HEK293 (cell line): ENCODE measurements at regions not wholly inside any gene's neighbourhood (a gene's known extent, or its start where the extent isn't known, plus 50 kb on each side); places are given as distances from the start of the nearest gene placed in this dataset.

ENCODE experiments used
- CTCF ChIA-PET: fragments of 350-600 bp; formaldehyde crosslinking; extraction: SDS; loops from one replicate; lab custom pipeline; 2021; ENCODE audit warnings: antibody characterized with exemption; lab: Yijun Ruan, JAX
- POLR2A ChIA-PET: fragments of 300-600 bp; formaldehyde crosslinking; extraction: SDS; loops from one replicate; lab custom pipeline; 2020; ENCODE audit warnings: antibody characterized with exemption, inconsistent platforms; lab: Yijun Ruan, JAX
- H3K27ac ChIP-seq: fragments of 200-500 bp; sonication (Bioruptor generic); 2 replicates; pipeline ENCODE4 v1.5.1; 2014; ENCODE audit warnings: low read depth, low read length, control low read depth, inconsistent platforms; ENCODE audit errors: extremely low read depth
- H3K36me3 ChIP-seq, 2 experiments: fragments of 200-500 bp in 1 of 2; sonication (Bioruptor generic) in 1 of 2; 1 replicate in 1 of 2; 2 replicates in 1 of 2; pipeline ENCODE4 v1.5.1; 2014 to 2017; ENCODE audit warnings: inconsistent platforms in 2 of 2, low read length in 2 of 2; ENCODE audit not compliant: control insufficient read depth in 2 of 2, insufficient read depth in 1 of 2
- H3K4me1 ChIP-seq: fragments of 200-500 bp; sonication (Bioruptor generic); 2 replicates; pipeline ENCODE4 v1.5.1; 2014; ENCODE audit warnings: mild to moderate bottlenecking, low read length, inconsistent platforms; ENCODE audit not compliant: control insufficient read depth, insufficient read depth
- H3K4me3 ChIP-seq: 2 replicates; pipeline ENCODE4 v1.5.1; 2011; ENCODE audit warnings: low read depth, mild to moderate bottlenecking, control low read depth, low read length, moderate library complexity
- H3K9me3 ChIP-seq: fragments of 200-500 bp; sonication (Bioruptor generic); 2 replicates; pipeline ENCODE4 v1.5.1; 2014; ENCODE audit warnings: low read depth, low read length, inconsistent platforms; ENCODE audit not compliant: control insufficient read depth, insufficient read depth
- GLIS2 ChIP-seq: fragments of 450-650 bp; formaldehyde crosslinking; IDR thresholded peaks from 2 replicates; pipeline ENCODE4 v1.5.1; 2016; ENCODE audit warnings: missing biosample characterization, missing genetic modification characterization
- HOXD13 ChIP-seq: sonication (generic); formaldehyde crosslinking; IDR thresholded peaks from 2 replicates; pipeline ENCODE4 v1.8.0; 2022; ENCODE audit warnings: missing genetic modification reagents, borderline replicate concordance
- KLF1 ChIP-seq: fragments of 450-650 bp; formaldehyde crosslinking; IDR thresholded peaks from 2 replicates; pipeline ENCODE4 v1.5.1; 2016; ENCODE audit warnings: missing biosample characterization, missing genetic modification characterization
- KLF9 ChIP-seq: fragments of 450-650 bp; formaldehyde crosslinking; IDR thresholded peaks from 2 replicates; pipeline ENCODE4 v1.5.1; 2016; ENCODE audit warnings: missing biosample characterization, missing genetic modification characterization, low read depth
- REPIN1 ChIP-seq: fragments of 450-650 bp; formaldehyde crosslinking; IDR thresholded peaks from 2 replicates; pipeline ENCODE4 v1.5.1; 2017; ENCODE audit warnings: missing biosample characterization, missing genetic modification characterization, low read depth
- SALL2 ChIP-seq: fragments of 450-650 bp; formaldehyde crosslinking; IDR thresholded peaks from 2 replicates; pipeline ENCODE4 v1.5.0; 2017; ENCODE audit warnings: missing biosample characterization, mild to moderate bottlenecking, missing genetic modification characterization, borderline replicate concordance
- ZBTB20 ChIP-seq: fragments of 450-650 bp; formaldehyde crosslinking; IDR thresholded peaks from 2 replicates; pipeline ENCODE4 v1.5.1; 2016; ENCODE audit warnings: missing biosample characterization, missing genetic modification characterization
- ZFP37 ChIP-seq: fragments of 450-650 bp; formaldehyde crosslinking; IDR thresholded peaks from 2 replicates; pipeline ENCODE4 v1.5.1; 2016; ENCODE audit warnings: missing biosample characterization, missing genetic modification characterization
- ZFP69B ChIP-seq: fragments of 450-650 bp; formaldehyde crosslinking; IDR thresholded peaks from 2 replicates; pipeline ENCODE4 v1.5.1; 2016; ENCODE audit warnings: missing biosample characterization, missing genetic modification characterization
- ZNF114 ChIP-seq: fragments of 450-650 bp; formaldehyde crosslinking; IDR thresholded peaks from 2 replicates; pipeline ENCODE4 v1.5.0; 2017; ENCODE audit warnings: missing biosample characterization, missing genetic modification characterization
- ZNF132 ChIP-seq: fragments of 450-650 bp; formaldehyde crosslinking; IDR thresholded peaks from 2 replicates; pipeline ENCODE4 v1.5.1; 2017; ENCODE audit warnings: missing biosample characterization, missing genetic modification characterization, borderline replicate concordance
- ZNF501 ChIP-seq: fragments of 450-650 bp; formaldehyde crosslinking; IDR thresholded peaks from 2 replicates; pipeline ENCODE4 v1.5.1; 2016; ENCODE audit warnings: missing biosample characterization, missing genetic modification characterization
- ZNF529 ChIP-seq: fragments of 450-650 bp; formaldehyde crosslinking; IDR thresholded peaks from 2 replicates; pipeline ENCODE4 v1.5.1; 2017; ENCODE audit warnings: missing genetic modification characterization, missing biosample characterization; ENCODE audit not compliant: insufficient replicate concordance
- ZNF660 ChIP-seq: fragments of 450-650 bp; IDR thresholded peaks from 2 replicates; pipeline ENCODE4 v1.5.1; 2018; ENCODE audit warnings: missing biosample characterization, mild to moderate bottlenecking, missing genetic modification characterization
- TF ChIP-seq, protein P1 (sequence below): fragments of 450-650 bp; formaldehyde crosslinking; IDR thresholded peaks from 2 replicates; pipeline ENCODE4 v1.5.1; 2016; ENCODE audit warnings: missing biosample characterization, missing genetic modification characterization, borderline replicate concordance
- TF ChIP-seq, protein P2 (sequence below): fragments of 450-650 bp; formaldehyde crosslinking; IDR thresholded peaks from 2 replicates; pipeline ENCODE4 v1.5.1; 2016; ENCODE audit warnings: missing biosample characterization, missing genetic modification characterization
- TF ChIP-seq, protein P3 (sequence below): fragments of 450-650 bp; formaldehyde crosslinking; IDR thresholded peaks from 2 replicates; pipeline ENCODE4 v1.5.1; 2016; ENCODE audit warnings: missing biosample characterization, missing genetic modification characterization, borderline replicate concordance

DNA sequence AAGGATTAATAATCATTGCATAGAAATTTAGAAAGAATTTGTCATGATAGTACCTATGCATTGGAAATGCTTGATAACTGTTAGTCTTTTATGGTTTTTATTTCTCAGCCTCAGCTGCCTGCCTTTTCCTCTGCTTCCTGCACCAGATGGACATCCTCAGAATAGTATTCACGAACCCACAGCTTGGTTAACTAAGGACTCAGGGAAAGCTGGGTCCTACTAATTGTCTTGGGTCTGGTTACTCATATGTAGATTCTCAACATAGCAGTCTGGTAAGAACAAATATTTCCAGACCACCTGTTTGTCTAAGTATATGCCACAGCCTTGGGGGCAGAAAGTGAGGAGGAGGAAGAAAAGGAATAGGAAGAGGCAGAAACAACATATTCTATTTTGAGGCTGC lies 464.5 kb upstream of the SMARCA2 start:
- Histone ChIP-seq H3K36me3 (no peaks in the 10 kb centered on the region), H3K4me3 (no peak overlapping the region), H3K9me3 (no peaks in the 10 kb centered on the region), H3K4me1 (no peaks in the 10 kb centered on the region), H3K27ac (no peak overlapping the region)
- TF ChIP-seq, protein P1, sequence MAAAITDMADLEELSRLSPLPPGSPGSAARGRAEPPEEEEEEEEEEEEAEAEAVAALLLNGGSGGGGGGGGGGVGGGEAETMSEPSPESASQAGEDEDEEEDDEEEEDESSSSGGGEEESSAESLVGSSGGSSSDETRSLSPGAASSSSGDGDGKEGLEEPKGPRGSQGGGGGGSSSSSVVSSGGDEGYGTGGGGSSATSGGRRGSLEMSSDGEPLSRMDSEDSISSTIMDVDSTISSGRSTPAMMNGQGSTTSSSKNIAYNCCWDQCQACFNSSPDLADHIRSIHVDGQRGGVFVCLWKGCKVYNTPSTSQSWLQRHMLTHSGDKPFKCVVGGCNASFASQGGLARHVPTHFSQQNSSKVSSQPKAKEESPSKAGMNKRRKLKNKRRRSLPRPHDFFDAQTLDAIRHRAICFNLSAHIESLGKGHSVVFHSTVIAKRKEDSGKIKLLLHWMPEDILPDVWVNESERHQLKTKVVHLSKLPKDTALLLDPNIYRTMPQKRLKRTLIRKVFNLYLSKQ (tag by site-specific recombination) = no peak
- TF ChIP-seq ZNF132 (tag by site-specific recombination) (no peak), ZNF501 (tag by site-specific recombination) (no peak), REPIN1 (tag by site-specific recombination) (no peak), KLF9 (no peak), ZFP69B (tag by site-specific recombination) (no peak), HOXD13 (no peak), ZFP37 (tag by site-specific recombination) (no peak), SALL2 (no peak), ZBTB20 (tag by site-specific recombination) (no peak), ZNF529 (tag by site-specific recombination) (no peak), GLIS2 (tag by site-specific recombination) (no peak), ZNF114 (tag by site-specific recombination) (no peak), KLF1 (tag by site-specific recombination) (no peak), ZNF660 (tag by site-specific recombination) (no peak)
- TF ChIP-seq, protein P2, sequence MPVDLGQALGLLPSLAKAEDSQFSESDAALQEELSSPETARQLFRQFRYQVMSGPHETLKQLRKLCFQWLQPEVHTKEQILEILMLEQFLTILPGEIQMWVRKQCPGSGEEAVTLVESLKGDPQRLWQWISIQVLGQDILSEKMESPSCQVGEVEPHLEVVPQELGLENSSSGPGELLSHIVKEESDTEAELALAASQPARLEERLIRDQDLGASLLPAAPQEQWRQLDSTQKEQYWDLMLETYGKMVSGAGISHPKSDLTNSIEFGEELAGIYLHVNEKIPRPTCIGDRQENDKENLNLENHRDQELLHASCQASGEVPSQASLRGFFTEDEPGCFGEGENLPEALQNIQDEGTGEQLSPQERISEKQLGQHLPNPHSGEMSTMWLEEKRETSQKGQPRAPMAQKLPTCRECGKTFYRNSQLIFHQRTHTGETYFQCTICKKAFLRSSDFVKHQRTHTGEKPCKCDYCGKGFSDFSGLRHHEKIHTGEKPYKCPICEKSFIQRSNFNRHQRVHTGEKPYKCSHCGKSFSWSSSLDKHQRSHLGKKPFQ (tag by site-specific recombination) = no peak
- TF ChIP-seq, protein P3, sequence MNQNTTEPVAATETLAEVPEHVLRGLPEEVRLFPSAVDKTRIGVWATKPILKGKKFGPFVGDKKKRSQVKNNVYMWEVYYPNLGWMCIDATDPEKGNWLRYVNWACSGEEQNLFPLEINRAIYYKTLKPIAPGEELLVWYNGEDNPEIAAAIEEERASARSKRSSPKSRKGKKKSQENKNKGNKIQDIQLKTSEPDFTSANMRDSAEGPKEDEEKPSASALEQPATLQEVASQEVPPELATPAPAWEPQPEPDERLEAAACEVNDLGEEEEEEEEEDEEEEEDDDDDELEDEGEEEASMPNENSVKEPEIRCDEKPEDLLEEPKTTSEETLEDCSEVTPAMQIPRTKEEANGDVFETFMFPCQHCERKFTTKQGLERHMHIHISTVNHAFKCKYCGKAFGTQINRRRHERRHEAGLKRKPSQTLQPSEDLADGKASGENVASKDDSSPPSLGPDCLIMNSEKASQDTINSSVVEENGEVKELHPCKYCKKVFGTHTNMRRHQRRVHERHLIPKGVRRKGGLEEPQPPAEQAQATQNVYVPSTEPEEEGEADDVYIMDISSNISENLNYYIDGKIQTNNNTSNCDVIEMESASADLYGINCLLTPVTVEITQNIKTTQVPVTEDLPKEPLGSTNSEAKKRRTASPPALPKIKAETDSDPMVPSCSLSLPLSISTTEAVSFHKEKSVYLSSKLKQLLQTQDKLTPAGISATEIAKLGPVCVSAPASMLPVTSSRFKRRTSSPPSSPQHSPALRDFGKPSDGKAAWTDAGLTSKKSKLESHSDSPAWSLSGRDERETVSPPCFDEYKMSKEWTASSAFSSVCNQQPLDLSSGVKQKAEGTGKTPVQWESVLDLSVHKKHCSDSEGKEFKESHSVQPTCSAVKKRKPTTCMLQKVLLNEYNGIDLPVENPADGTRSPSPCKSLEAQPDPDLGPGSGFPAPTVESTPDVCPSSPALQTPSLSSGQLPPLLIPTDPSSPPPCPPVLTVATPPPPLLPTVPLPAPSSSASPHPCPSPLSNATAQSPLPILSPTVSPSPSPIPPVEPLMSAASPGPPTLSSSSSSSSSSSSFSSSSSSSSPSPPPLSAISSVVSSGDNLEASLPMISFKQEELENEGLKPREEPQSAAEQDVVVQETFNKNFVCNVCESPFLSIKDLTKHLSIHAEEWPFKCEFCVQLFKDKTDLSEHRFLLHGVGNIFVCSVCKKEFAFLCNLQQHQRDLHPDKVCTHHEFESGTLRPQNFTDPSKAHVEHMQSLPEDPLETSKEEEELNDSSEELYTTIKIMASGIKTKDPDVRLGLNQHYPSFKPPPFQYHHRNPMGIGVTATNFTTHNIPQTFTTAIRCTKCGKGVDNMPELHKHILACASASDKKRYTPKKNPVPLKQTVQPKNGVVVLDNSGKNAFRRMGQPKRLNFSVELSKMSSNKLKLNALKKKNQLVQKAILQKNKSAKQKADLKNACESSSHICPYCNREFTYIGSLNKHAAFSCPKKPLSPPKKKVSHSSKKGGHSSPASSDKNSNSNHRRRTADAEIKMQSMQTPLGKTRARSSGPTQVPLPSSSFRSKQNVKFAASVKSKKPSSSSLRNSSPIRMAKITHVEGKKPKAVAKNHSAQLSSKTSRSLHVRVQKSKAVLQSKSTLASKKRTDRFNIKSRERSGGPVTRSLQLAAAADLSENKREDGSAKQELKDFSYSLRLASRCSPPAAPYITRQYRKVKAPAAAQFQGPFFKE = no peak
- ChIA-PET POLR2A (no interaction called here), CTCF (no interaction called here)
